ENCODE measurements at regions not wholly inside any gene's neighbourhood (a gene's known extent, or its start where the extent isn't known, plus 50 kb on each side); places are given as distances from the start of the nearest gene placed in this dataset.

GRCh38 chr18:61729322-61729721 lies 163.5 kb downstream of the RNF152 start:
- no peaks in the 10 kb centered on the region for H3K9me3 ChIP-seq
- H3K4me3 ChIP-seq = no peak overlapping the region
- H3K27ac ChIP-seq = no peak overlapping the region
- no peak for DNase-seq
- TF ChIP-seq CTCF (IDR thresholded peaks at IDR 0.05) (no peak), POLR2A (IDR thresholded peaks at IDR 0.05) (no peak)
- no peaks in the 10 kb centered on the region for H3K27me3 ChIP-seq
- H3K36me3 ChIP-seq = no peaks in the 10 kb centered on the region
- peaks cover 0 to 24% (median under 1%) of the 10 kb centered on the region in 4 donors for H3K4me1 ChIP-seq

GRCh38 chr18:61727241-61728193 lies 165.3 kb downstream of the RNF152 start:
- H3K27me3 ChIP-seq = no peaks in the 10 kb centered on the region
- no peak overlapping the region for H3K27ac ChIP-seq
- peaks cover 0 to 9% (median 0%) of the 10 kb centered on the region in 4 donors for H3K4me1 ChIP-seq
- TF ChIP-seq POLR2A (IDR thresholded peaks at IDR 0.05) (no peak), CTCF (IDR thresholded peaks at IDR 0.05) (no peak)
- no peaks in the 10 kb centered on the region for H3K36me3 ChIP-seq
- no peak for DNase-seq
- H3K4me3 ChIP-seq = no peak overlapping the region
- no peaks in the 10 kb centered on the region for H3K9me3 ChIP-seq

GRCh38 chr18:61724532-61724931 lies 168.3 kb downstream of the RNF152 start:
- H3K36me3 ChIP-seq = no peaks in the 10 kb centered on the region
- DNase-seq = no peak
- H3K4me1 ChIP-seq = peaks cover 0 to 3% (median 0%) of the 10 kb centered on the region in 4 donors
- no peak overlapping the region for H3K4me3 ChIP-seq
- no peak overlapping the region for H3K27ac ChIP-seq
- no peaks in the 10 kb centered on the region for H3K27me3 ChIP-seq
- no peaks in the 10 kb centered on the region for H3K9me3 ChIP-seq
- TF ChIP-seq CTCF (IDR thresholded peaks at IDR 0.05) = no peak
- TF ChIP-seq POLR2A (IDR thresholded peaks at IDR 0.05) = no peak

GRCh38 chr18:61722247-61722646 lies 170.6 kb downstream of the RNF152 start:
- no peak overlapping the region for H3K4me3 ChIP-seq
- no peaks in the 10 kb centered on the region for H3K36me3 ChIP-seq
- no peaks in the 10 kb centered on the region for H3K4me1 ChIP-seq
- no peaks in the 10 kb centered on the region for H3K27me3 ChIP-seq
- H3K9me3 ChIP-seq = no peaks in the 10 kb centered on the region
- DNase-seq = no peak
- no peak overlapping the region for H3K27ac ChIP-seq
- no peak for TF ChIP-seq POLR2A (IDR thresholded peaks at IDR 0.05)
- TF ChIP-seq CTCF (IDR thresholded peaks at IDR 0.05) = no peak

GRCh38 chr18:61720496-61720895 lies 172.3 kb downstream of the RNF152 start:
- no peaks in the 10 kb centered on the region for H3K36me3 ChIP-seq
- no peaks in the 10 kb centered on the region for H3K9me3 ChIP-seq
- H3K27ac ChIP-seq = no peak overlapping the region
- H3K27me3 ChIP-seq = no peaks in the 10 kb centered on the region
- H3K4me3 ChIP-seq = no peak overlapping the region
- no peaks in the 10 kb centered on the region for H3K4me1 ChIP-seq
- TF ChIP-seq POLR2A (IDR thresholded peaks at IDR 0.05) (no peak), CTCF (IDR thresholded peaks at IDR 0.05) (no peak)
- DNase-seq = no peak
